ENCODE measurements at regions not wholly inside any gene's neighbourhood (a gene's known extent, or its start where the extent isn't known, plus 50 kb on each side); places are given as distances from the start of the nearest gene placed in this dataset.
"Not testable (repeated sequence)": the region's sequence is repeated elsewhere in the genome, so short reads cannot be mapped to it uniquely, and the experiment has no call there.

DNA sequence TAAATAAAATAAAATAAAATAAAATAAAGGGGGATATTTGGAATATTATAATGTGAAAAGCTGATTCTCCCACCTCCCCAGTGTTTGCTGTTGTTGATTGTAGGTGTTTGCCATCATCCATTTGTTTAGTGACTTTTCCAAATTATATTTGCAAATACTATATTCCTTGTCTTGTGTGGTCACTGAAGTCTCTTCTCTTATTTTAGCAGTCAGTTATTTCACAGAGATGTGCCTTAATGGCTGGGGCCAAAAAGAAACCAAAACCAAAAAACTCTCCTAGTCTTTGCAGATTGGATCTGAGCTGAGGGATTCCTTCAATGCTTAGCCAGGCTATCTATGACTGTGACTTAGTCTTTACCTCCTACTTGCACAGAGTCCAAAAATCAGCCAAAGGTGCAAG lies 70.9 kb upstream of the ZNF169 start:
- no peak for DNase-seq (ENCODE audit: low read depth in 3 of 3)

GRCh38 chr9:94191706-94192105 lies 67.4 kb upstream of the ZNF169 start:
- DNase-seq (ENCODE audit: low read depth in 3 of 3) = not testable (repeated sequence)

DNA sequence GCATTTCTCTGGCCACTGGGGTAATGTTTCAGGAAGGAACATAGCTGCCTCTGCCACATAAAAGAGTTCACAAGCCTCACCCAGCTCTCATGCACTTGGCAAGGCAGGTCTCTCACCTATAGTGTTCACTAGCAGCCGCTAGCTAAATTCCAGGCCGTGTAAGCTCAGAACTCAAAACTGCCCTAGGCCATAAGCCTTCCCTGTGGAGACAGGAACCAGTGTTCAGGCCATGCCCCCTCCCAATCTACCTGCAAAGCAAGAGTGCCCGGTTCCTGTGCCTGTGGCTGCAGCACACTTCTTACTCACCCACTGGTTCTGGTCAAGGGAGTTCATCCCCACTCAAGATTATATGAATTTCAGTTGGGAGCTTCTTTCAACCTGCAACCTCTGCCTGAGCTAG lies 60.7 kb upstream of the ZNF169 start:
- no peak for DNase-seq (ENCODE audit: low read depth in 3 of 3)

DNA sequence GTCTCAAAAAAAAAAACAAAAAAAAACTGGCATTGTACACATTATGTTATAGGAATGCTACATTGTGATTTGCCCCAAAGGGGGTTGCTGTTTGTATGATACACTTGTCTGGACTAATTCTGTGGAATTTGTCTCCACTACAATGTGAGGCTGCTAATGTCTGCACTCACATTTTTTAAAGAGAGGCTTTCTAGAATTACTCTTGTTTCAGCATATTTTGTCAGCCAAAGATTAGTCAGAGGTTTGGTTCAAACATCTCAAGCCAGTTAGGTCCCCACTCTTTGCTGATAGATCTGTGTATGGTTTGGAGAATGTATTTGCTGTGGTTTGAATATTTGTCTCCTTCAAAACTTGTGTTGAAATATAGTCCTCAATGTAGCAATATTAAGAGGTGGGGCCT lies 59.3 kb upstream of the ZNF169 start:
- DNase-seq (ENCODE audit: low read depth in 3 of 3) = no peak

- no peak for DNase-seq (ENCODE audit: low read depth in 3 of 3)
Measured at GRCh38 chr9:94204174-94204573, 54.9 kb upstream of the ZNF169 start.

GRCh38 chr9:94207781-94208180 lies 51.3 kb upstream of the ZNF169 start:
- DNase-seq (ENCODE audit: low read depth in 3 of 3) = no peak
